Stimulated activated CD4-positive, alpha-beta T cell treated with anti-CD3 and anti-CD28 coated beads, Interleukin-4, amount 100 ng/mL, for 24 hours (primary cell): ENCODE measurements at regions not wholly inside any gene's neighbourhood (a gene's known extent, or its start where the extent isn't known, plus 50 kb on each side); places are given as distances from the start of the nearest gene placed in this dataset.
A peak's percentile ranks its signal among the peaks of the same experiment; 100 is the strongest.

ENCODE experiments used
- DNase-seq: peaks from one replicate; pipeline ENCODE4 v3.0.0-alpha.2; 2020

GRCh38 chr2:41871080-41871479, 176.7 kb upstream of the PKDCC start:
- no peak for DNase-seq

GRCh38 chr2:41872646-41873045, 175.2 kb upstream of the PKDCC start:
- no peak for DNase-seq

GRCh38 chr2:41873102-41874031, 174.5 kb upstream of the PKDCC start:
- DNase-seq = no peak

- no peak for DNase-seq
Observed at GRCh38 chr2:41877114-41877678, 170.6 kb upstream of the PKDCC start.

DNA sequence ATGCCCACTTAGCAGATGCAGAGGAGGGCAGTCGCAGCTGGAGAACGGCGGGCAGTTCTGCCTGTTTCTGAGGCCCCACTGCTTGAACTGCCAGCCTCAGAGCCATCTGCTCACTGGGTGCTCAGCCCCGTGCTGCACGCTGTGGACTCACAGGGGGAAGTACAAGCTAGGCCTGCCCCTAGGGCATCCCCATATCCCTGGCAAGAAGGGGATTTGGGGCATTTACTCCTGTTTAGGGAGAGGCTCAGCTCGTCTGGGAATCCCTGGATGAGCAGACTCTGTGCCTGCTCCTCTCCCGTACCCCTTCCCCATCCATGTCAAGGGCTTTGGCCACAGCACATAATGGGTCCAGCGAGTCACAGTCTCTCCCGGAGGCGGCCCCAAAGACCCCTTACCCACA, 169.8 kb upstream of the PKDCC start:
- no peak for DNase-seq

- DNase-seq = no peak
Observed at GRCh38 chr2:41878716-41879234, 169.0 kb upstream of the PKDCC start.

GRCh38 chr2:41879235-41879916, 168.4 kb upstream of the PKDCC start:
- DNase-seq = no peak

DNA sequence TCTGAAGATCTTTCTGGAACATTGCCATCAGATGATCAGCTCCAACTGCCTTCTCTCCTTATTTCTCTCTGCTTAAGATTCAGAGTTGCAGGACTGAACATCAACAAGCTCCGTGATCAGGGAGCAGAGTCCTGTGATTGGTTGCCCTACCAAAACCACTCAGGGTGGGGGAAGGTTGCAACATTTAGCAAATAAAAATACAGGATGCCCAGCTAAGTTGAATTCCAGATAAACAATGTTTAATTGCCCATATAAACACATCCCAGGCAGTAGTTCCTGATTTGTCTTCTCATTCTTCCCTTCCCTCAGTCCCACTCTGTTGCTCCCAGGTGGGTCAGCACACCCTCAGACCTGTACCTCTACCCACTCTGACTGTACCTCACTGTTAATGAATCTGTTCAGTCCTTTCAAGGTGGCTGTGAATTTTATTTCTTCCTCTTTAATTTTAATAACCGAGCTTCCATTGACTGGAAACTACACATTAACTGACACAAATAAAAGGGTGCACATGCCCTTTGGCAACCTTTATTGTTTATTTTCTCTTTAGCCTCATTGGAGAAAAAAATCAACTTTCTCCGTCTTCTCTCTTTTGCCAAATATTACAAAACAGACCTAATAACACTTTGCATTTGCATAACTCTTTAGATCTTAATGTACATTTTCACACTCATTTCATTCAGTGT, 167.1 kb upstream of the PKDCC start:
- DNase-seq = no peak

- DNase-seq = no peak
Observed at GRCh38 chr2:41881249-41881648, 166.6 kb upstream of the PKDCC start.

- no peak for DNase-seq
Observed at GRCh38 chr2:41884718-41885117, 163.1 kb upstream of the PKDCC start.

- DNase-seq = no peak
Observed at GRCh38 chr2:41886145-41886664, 161.6 kb upstream of the PKDCC start.

- no peak for DNase-seq
Observed at GRCh38 chr2:41886757-41887156, 161.1 kb upstream of the PKDCC start.

DNA sequence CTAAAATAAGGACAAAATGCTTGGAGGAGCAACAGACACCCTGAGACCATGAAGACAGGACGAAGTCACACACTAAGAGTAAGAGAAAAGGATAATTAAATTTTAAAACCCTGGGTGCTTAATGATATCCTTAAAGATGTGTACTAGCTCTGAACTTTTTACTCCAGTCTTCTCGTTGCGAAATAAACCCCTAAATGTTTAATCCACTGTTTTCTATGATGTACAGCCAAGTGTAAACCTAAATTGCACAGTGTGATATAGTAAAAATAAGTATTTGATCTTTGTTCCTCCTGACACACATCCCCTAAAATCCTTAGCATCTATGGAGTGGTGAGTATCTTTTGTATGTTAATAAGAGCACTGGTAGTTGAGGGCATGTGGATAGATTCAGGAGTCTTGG, 157.5 kb upstream of the PKDCC start:
- DNase-seq = no peak

DNA sequence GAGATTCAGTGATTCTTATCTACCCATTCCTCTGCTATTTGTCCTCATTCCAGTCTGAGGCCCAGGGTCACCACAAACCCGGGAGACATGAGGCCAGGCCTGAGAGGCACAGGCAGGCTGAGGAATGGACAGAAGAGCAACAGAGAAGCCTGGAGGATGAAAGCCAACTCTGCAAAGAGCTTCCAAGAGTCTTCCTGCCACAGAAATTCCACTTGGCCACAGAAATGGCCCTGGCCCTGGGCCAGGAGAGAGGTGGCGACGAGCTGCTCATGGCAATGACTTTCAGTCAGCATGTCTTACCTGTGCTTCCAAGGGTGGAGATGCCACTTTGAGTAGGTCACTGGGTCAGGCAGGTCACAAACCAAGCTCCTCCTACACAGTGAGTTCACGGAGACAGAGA, 155.3 kb upstream of the PKDCC start:
- no peak for DNase-seq

GRCh38 chr2:41894563-41895333, 153.1 kb upstream of the PKDCC start:
- DNase-seq = no peak

GRCh38 chr2:41895334-41895664, 152.5 kb upstream of the PKDCC start:
- DNase-seq = no peak

GRCh38 chr2:41896186-41896846, 151.5 kb upstream of the PKDCC start:
- peak; percentile 13 for DNase-seq

DNA sequence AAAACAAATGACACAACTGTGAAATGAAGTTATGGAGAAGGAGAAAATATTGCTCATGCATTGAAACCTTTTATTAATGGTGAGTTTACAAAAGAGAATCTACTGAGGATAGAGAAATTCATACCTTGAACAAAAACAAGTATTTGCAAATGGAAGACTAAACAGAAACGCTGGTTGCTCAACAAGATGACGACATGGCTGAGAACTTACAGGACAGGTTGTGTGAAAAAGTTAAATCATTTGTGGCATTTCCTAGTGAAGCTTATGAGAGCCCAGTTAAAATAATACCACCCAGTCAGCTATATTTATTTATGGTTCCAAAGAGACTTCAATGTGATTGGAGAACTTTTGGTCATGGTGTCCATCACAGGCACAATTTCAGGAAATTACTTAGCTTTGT, 148.6 kb upstream of the PKDCC start:
- DNase-seq = no peak

DNA sequence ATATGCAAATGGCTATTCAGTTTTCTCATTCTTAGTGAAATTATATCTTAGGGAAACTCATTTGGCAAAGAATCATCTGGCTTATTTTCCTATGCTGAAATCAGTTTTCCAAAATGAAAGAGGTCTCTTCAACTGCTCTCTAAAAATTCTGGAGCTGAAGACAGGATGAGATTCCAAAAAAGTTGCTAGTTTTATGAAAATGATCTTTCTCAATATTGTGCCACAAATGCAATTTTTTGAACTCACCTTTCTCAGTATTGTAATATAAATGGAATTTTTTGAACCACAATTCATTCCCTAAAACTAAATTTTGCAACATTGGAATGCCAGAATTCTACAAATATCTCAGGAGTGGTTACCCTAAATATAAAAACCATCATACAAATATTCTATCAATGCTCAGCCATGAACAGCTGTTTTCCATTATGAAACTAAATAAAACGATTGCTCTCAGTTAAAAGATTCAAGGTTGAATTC, 147.7 kb upstream of the PKDCC start:
- DNase-seq = no peak

GRCh38 chr2:41902897-41903296, 144.9 kb upstream of the PKDCC start:
- DNase-seq = no peak

DNA sequence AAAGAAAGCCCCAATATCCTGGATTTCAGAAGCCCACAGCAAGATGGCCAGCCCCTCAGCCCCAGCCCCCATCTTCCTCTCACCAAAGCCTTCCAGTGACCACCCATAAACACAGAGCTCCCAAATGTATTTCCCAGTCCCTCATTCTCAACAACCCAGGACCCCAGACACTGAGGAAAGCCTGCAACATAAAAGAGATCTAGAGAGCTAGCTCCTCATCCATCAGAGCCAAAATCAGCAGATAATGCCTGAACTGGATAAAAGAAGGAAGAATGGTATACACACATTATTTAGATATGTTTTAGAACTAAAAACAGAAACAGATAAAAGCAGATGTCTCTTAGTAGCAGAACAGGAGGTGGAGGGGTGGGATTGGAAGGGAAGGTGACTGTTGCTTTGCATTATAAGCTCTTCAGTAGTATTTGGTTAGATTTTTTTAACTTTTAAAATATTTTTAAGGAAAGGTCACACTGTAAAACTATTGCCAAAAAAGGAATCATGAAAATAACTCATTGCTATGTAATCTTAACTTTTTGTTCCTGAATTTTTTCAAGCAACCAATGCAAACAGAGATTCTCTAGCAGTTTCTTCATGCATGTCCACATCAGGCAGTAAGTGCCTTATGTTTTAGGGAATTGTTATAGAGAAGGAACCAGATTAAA, 144.2 kb upstream of the PKDCC start:
- no peak for DNase-seq
